ENCODE measurements at regions not wholly inside any gene's neighbourhood (a gene's known extent, or its start where the extent isn't known, plus 50 kb on each side); places are given as distances from the start of the nearest gene placed in this dataset.

- H3K4me3 ChIP-seq (ENCODE audit: low read depth, low read length), result no peak overlapping the region
- DNase-seq (ENCODE audit: low read depth), result no peak
- TF ChIP-seq CTCF (IDR thresholded peaks at IDR 0.05; ENCODE audit: insufficient read depth, low read depth, low read length, missing control alignments), result no peak
These were observed 88.2 kb upstream of the FAM174A start for GRCh38 chr5:100446879-100447430.

- DNase-seq (ENCODE audit: low read depth), result no peak
These were observed 90.2 kb upstream of the FAM174A start for GRCh38 chr5:100444961-100445360.

GRCh38 chr5:100434815-100435214 is 100.4 kb upstream of the FAM174A start:
- TF ChIP-seq CTCF (IDR thresholded peaks at IDR 0.05; ENCODE audit: insufficient read depth, low read depth, low read length, missing control alignments), result no peak
- DNase-seq (ENCODE audit: low read depth), result no peak
- no peak overlapping the region for H3K4me3 ChIP-seq (ENCODE audit: low read depth, low read length)

More at GRCh38 chr5:100444961-100445360, 90.2 kb upstream of the FAM174A start:
- H3K4me3 ChIP-seq (ENCODE audit: low read depth, low read length), result no peak overlapping the region
- no peak for TF ChIP-seq CTCF (IDR thresholded peaks at IDR 0.05; ENCODE audit: insufficient read depth, low read depth, low read length, missing control alignments)

- no peak for TF ChIP-seq CTCF (IDR thresholded peaks at IDR 0.05; ENCODE audit: insufficient read depth, low read depth, low read length, missing control alignments)
- DNase-seq (ENCODE audit: low read depth), result no peak
- H3K4me3 ChIP-seq (ENCODE audit: low read depth, low read length), result no peak overlapping the region
These were observed 102.4 kb upstream of the FAM174A start for GRCh38 chr5:100432741-100433140.

- peak; percentile 96 for TF ChIP-seq CTCF (IDR thresholded peaks at IDR 0.05; ENCODE audit: insufficient read depth, low read depth, low read length, missing control alignments)
- H3K4me3 ChIP-seq (ENCODE audit: low read depth, low read length), result no peak overlapping the region
- DNase-seq (ENCODE audit: low read depth), result peak; percentile 58
These were observed 104.6 kb upstream of the FAM174A start for GRCh38 chr5:100430268-100431195.

GRCh38 chr5:100424787-100425186 is 110.4 kb upstream of the FAM174A start:
- no peak overlapping the region for H3K4me3 ChIP-seq (ENCODE audit: low read depth, low read length)
- no peak for TF ChIP-seq CTCF (IDR thresholded peaks at IDR 0.05; ENCODE audit: insufficient read depth, low read depth, low read length, missing control alignments)
- DNase-seq (ENCODE audit: low read depth), result no peak
